T-helper 1 cell (primary cell): ENCODE measurements at regions not wholly inside any gene's neighbourhood (a gene's known extent, or its start where the extent isn't known, plus 50 kb on each side); places are given as distances from the start of the nearest gene placed in this dataset.
A peak's percentile ranks its signal among the peaks of the same experiment; 100 is the strongest.

Experiments used
- DNase-seq, 5 donors: peaks; one replicate each; pipeline ENCODE4 v3.0.0-alpha.2; 2012 to 2020

DNA sequence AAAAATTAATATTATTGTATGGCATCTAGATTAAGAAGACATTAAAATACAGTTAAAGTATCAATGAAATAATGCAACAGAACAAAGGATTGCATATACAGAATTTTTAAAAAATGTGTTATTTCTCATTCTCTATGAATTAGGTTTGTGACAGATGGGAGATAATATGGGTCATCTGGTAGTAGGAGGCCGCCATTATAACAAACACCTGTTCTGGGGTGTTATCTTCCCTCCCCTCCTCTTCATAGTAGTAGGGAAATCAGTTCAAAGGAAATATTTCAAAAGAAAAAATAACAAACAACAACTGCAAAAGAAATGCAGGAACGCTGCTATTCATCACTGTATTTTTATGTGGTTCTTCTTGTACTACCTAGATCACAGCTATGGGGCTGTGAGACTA is 187.0 kb upstream of the ATP2B1 start:
- DNase-seq = no peak

DNA sequence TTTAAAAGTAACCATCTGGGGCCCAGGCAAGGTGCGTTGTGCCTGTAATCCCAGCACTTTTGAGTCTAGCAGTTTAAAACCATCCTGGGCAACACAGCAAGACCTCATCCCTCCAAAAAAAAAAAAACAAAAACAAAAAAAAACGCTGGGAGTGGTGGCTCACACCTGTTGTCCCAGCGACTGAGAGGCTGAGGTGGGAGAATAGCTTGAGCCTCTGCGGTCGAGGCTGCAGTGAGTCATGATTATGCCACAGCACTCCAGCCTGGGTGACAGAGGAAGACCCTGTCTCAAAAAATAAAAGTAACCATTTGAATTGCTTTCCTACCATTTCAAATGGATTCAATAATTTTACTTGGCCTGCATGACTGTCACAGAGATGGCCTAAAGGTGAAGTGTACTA is 186.5 kb upstream of the ATP2B1 start:
- DNase-seq = no peak

DNA sequence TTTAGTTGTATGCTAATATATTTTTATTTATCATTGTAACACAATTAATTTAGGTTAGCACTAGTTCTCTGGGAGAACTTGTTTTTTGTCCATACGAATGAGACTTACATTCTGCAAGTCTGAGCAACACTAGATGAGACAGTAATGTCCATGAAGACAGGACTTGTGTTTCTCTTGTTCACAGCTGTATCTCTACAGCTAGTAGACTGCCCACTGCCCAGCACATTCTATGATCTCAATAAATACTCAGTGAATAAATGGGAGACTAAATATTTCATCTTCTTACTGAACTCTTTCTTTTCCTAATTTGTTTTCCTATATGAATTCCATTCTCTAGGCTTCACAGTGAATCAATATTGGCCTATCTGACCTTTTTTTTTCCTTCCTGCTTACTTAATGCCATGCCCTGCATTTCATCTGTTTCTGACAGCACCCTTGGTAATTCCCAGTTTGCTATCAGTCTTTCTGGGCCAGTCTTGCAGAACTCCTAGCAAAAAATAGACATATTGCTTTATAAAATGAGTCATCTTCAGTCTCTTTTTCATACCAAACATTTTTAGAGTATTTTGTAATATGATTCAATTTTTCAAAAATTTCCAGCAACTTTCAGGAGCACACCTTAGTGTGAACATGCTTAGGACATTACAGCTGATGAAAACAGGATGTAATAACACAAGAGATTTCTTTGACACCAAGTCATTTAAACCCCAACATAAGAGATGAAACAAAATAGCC is 185.5 kb upstream of the ATP2B1 start:
- no peak for DNase-seq

DNA sequence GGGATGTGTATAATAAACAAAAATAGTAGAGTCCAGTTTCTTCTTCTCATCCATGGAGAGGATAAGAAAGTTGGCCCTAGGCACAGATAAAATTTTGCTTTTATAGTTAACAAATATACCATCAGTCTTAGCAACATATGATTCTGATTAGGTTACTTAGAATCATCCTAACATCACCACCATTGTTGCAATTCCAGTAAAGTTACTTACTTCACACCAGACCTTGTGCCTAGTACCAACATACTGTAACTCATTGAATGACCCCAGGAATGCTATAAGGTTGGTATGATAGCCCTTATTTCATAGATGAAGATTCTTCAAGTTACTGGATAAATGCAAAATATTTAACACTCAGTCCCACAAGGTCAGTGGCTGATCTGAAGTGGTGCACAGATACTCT is 183.8 kb upstream of the ATP2B1 start:
- DNase-seq = no peak

DNA sequence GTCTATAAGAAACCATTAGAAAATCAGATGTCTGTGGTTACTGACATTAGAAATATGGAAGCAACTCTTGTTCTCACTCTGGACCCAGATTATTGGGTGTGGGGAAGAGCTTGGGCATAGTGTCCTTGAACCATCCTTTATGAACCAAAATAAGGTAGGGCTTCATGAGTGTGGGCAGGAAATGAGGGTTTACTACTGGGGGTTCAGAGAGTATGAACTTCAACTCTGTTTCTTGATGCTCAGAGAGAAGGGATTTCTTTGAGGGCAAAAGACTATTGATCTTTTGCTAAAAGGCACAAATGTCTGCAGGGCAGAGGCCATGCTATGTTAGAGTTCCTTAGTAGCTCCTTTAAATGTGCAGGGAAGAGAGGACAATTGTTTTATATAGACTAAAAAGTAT is 183.3 kb upstream of the ATP2B1 start:
- DNase-seq = no peak

DNA sequence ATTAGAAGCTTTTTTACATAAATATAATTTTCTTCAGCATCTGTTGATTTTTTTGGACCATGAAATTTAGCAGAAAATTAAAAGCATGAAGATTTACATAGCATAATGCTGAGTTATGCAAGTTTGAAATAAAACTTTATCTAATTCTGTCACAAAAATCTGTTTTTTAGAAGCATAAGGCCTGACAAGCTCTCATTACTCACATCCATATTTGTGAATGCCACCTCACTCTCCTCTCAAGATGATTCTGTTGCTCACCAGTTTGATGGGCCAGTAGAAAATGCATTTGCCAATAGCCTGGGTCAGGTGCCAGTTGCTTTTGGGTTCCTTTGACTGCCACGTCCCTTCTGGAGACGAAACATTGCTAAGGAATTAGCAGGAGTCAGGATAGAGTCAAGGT is 181.5 kb upstream of the ATP2B1 start:
- no peak for DNase-seq

DNA sequence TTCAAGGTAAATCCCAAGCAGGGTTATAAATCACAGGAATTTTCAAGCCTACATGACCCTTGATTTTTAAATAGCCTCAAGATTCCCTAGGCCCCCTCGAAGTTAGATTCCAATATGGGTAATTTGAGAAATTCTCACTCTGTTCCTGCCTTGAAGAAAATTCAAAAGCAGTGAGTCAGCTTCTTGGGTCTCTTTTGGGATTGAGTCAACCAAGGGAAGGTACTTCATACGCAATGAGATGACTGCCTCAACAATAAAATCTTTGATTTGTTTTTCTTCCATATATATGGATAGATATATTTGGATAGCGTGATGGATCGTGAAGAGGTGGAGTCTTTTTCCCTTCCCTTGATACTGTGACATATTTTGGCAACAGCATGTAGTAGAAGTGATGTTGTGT is 180.4 kb upstream of the ATP2B1 start:
- no peak for DNase-seq

DNA sequence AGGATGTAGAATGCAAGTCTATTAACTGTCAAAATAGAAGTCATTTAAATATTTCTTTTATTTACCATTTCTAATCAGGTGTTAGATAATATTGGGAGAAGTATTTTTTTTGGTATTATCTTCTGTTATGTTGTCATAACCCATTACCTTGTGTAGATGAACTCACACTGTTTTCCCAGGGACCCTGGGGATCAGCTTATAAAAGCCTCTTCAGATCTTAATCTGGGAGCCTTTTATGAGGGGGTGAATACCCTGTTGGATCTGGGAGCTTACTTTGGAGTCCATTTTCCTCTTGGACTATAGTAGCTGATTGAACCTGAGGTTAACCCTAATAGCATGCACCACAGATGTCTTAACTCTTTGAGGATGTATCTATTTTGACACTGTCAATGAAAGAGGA is 176.3 kb upstream of the ATP2B1 start:
- no peak for DNase-seq

DNA sequence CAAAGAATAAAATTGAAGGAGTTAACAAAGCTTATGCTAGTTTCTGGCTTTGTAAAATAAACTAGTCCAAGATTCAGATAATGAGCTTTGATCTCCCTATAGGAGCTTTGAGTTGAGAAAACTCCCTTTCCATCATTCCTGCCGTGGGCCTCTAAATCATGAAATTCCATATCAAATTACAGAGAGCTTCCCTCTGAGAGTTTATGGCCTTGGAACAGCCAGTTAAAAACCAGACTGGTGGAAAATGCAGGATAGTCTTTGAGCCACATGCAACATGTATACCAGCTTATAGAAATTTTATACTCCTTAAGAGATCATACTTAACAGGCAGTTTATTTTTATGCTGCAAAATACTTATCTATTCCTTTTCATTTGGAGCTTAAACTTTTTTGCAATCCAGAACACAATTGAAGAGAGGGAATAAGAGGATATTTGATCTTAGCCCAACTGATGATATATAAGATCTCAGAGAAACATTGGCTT is 175.8 kb upstream of the ATP2B1 start:
- no peak for DNase-seq

DNA sequence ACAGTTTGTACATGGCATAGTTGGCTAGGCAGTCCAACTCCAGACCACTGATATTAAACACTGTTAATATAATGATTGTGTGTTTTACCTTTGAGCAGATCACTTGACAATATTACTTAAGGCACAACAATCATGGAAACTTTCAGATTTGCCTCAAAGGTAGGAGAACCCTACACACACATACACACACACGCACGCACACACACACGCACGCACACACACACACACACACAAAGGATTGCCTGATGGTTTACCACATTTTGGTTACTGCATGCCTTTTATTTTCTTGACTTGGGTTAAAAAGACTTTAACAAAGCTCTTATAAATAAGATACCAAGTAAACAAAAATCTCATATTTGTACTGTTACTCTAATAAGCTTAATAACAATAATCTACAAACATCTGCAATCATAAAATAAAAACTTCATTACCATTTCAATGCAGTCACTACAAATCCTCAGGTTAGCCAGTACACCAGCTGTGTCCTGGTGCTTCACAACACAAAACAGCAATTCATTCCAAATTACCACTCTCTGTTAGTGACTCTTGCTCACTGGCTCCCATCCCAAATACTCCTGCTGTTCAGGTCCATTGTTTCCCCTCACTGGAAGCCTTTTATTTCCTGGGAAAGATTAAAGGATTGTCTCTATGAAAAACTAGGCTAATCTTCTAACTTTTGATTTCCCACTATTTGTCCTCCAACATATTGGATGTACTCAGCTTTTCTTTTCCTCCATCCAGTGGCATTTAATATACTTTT is 175.2 kb upstream of the ATP2B1 start:
- no peak for DNase-seq

DNA sequence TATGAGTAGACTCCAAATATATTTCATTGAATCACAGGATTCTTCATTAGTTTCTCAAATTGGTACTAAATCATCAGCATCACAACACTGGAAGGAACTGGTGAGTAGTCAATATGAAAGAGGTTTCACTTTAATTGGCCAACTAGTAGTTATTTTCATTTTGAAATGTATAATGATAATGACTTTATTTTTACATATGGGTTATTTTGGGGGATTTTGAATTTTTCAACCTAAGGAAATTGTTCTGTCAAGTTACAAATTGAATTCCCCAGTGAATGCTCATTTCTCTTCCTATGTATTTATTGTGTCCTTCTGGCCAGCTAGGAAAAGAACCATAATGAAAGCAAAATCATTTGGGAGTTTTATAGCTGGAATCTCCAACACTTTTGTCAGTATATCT is 174.2 kb upstream of the ATP2B1 start:
- DNase-seq = no peak

DNA sequence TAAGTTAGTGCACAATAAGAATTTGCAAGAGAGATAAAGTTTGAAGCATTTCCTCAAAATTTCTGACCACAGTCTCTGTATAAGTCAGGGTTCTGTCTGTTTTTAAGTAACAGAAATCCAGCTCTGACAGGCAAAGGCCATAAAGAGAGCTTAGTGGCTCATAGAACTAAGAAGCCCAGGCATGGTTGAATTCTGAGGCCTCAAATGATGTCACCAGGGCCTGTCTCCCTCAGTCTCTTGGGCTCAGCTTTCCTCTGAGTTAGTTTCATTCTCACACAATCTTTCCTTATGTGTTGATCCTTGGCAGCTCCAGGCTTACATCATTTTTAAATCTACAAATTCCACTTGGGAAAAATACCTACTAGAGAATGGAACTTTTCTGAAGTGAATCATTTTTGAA is 173.4 kb upstream of the ATP2B1 start:
- peak in 1 of 5 donors; percentile 57 for DNase-seq

DNA sequence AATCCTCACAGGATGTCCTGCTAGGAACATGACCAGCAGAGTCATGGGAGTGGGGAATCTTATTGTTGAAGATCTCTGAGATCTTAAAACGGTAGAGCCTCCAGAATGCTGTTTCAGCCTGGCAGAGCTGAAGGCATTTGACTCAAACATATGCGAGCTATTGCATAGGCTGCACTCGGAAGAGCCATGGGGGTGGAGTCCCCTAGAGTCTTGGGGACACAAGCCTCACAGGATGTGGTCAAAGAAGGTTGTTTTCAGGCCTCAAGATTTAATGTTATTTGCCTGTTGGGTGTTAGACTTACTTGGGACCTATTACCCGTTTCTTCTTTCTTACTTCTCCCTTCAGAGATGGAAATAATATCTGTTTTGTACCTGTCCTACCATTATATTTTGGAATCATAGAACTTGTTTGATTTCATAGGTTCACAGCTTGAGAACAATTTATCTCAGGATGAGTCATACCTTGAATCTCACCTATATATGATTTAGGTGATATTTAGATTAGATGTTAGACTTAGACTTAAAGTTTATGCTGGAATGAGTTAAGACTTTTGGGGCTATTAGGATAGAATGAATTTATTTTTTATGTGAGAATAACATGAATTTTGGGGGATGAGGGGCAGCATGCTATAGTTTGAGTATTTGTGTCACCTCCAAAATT is 172.2 kb upstream of the ATP2B1 start:
- DNase-seq = peak in 3 of 5 donors; percentile 23 to 92 (median 29)

DNA sequence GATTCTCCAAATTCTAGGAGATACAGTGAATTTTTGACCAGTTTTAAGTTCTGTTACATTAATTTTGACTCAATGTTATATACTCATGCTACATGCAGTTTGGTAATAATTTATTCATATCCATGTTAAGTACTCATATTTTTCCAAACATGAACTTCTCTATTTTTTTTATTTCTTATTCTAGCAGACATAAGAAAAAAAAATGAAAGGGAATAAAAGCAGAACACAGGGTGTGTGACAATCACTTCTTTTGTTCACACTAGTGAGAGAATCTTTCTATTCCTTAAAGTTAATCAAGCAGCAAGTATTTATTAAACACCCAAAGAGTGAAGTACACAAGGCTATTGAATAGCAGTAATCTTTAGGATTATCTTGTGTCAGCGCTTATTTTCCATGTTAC is 171.1 kb upstream of the ATP2B1 start:
- DNase-seq = no peak

DNA sequence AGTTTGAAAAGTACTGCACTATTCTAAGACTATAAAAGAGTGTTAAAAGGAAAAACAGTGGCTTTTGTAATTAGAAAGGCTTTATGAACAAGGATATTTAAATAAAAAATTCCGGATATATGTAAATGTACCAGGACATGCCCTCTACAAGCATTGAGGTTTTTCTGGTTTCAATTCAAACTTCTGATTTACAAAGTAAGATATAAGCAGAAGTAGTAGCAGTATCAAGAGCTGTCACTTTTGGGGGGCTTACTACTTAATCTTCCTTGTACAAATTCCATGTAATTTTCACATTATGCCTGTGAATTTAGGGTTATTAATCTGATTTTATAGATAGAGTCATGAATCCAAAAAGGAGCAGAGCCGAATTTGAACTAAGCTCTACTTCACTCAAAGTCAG is 170.3 kb upstream of the ATP2B1 start:
- DNase-seq = no peak

DNA sequence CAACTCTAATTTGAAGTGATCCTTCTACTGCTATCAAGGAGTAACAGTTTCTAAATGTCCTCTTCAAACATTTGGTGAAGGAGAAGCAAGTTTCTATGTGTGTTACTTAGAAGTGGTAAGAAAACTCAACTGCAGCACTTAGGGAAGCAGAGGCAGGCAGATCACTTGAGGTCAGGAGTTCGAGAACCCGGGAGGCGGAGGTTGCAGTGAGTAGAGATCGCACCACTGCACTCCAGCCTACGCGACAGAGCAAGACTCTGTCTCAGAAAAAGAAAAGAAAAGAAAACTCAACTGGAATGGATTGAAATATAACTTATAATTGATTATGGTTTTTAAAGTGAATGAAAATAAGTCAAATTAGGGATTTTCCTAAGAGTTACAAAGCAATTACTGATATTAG is 169.7 kb upstream of the ATP2B1 start:
- DNase-seq = no peak

DNA sequence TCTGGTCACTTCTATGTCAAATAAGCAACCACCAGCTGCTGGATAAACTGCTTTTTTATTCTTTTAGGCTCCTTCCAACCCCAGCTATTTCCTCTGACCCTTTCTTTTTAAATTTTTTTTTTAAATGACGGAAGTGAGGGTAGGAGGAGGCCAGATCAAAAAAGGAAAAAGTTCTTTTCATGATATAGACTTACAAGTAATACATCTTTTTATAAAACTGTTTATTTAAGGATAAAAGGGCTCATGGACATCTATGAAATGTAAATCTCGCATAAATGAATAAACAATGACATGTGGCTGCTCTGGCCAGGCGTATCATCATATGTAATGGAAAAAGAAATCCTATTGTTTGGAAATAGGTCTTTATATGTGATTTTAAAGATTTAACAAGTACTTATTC is 169.0 kb upstream of the ATP2B1 start:
- no peak for DNase-seq

DNA sequence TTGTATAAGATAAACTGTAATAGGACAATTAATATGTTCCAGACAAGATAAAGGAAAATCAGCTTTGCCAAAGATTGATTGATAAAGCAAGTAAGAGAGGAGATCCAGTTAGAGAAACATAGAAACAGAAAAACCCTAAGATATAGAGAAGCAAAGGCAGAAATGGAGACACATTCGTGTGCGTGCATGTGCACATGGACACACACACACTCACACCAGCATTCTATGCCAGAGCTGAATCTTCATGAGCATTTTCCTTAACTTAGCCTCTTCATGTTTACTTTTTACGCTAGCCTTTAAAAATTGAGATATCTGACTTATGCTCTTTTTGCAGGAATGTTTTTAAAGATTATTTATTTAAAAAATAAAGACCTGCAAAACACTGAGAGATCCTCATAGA is 168.5 kb upstream of the ATP2B1 start:
- no peak for DNase-seq

DNA sequence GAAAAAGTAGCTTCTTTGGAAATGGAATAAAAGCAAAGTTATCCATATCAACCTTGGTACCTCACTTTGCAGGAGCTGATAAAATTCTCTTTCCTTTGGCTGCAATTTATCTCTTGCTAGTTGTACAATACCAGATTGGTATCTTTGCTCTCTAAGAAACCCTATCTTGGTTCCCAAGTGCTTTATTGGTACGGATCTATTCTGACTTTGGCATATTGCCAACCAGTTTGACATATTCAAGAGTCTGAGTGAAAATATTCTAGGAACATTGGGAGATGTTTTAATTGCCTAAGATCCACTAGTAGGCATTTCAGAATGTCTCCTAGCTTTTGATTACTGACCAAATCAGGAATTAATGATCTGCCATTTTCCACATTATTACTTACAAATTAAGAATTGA is 167.2 kb upstream of the ATP2B1 start:
- DNase-seq = no peak

DNA sequence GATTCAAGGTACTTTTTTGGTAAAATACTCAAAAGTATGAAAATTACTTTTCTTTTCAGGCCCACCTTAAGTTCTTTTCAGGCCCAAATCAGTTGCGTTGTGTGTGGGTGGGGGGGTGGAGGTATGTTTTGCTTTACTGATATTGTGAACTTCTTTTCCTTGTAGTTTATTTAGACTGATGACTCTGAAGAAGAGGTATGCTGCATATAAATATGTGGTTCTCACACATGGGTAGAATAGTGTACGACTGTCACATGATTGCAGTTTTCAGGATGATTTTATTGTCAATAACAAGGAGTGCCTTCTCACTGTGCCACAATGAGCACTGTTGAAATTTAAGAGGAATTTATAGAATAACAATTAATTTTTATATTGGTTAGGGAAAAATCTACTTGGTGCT is 166.6 kb upstream of the ATP2B1 start:
- DNase-seq = no peak

DNA sequence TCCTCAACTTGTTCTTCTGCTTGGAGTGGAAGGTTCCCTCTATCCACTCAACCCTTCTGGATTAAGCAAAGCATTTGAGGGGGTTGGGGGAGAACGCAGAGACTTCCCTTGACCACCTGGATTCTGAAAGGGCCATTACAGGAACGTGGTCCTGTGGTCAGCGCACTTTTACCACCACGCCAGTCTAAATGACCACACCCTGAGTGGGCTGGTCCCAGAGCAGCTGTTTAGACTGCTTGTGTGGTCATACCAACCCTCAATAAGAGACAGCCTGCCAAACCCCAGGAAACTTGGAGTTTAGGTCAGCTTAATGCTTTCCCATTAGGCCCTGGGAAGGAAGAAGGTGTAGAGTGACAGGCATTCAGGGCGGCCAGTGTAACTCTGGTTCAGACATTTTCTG is 165.5 kb upstream of the ATP2B1 start:
- no peak for DNase-seq

DNA sequence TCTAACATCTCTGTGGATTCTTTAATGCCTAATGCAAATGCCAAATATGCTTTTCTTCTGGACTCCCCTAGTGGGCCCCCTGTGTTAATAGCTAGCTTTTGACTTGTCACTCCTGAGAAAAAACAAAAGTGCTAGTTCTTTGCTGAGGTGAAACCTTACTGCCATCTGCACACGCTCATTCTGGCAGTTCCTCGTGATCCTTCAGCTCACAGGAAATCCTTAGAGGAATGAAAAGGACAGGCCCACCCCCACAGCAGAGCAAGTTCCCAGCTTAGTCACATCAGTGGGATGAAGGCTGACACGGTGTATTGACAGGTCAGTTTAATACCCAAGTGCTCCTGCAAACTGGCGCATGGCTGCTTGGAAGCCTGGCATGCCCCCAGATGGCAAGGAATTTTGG is 165.1 kb upstream of the ATP2B1 start:
- no peak for DNase-seq

DNA sequence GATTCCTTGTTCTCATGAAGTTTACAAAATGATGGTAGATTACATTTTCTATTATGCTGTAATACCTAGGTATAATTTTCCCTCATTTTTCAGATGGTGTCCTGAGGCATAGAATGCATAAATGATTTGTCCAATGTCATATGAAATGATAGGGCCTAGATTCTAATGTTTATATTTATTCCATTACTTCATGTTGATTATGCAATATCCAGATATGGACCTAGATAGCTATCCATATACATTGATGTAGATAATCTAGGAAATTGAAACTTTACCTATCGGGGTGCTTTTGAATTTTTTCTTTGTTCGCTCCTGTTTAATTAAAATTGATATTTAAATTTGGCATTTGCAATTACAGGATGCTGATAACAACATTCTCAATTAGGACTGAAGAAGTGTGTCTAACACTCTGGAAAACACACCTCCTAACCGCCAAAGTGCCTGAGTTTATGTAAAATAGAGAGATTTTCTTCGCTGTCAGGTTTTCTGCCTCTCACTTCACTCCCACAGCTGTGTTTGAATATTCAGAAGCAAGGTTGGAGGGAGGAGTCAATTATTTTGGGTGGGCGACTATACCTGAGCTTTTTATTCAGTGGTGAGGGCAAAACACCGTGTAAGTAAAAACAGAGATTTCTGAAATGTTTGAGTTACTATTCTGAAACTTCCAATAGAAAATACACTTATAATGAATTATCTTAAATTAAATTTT is 164.4 kb upstream of the ATP2B1 start:
- DNase-seq = no peak
